ENCODE measurements at regions not wholly inside any gene's neighbourhood (a gene's known extent, or its start where the extent isn't known, plus 50 kb on each side); places are given as distances from the start of the nearest gene placed in this dataset.

- Histone ChIP-seq H3K4me3 (ENCODE audit: low read length in 2 of 2) (no peak overlapping the region), H3K36me3 (ENCODE audit: control insufficient read depth in 2 of 2, insufficient read depth in 2 of 2, low read length in 1 of 2) (no peaks in the 10 kb centered on the region), H3K9me3 (ENCODE audit: control insufficient read depth in 2 of 2, insufficient read depth in 1 of 2, low read length in 1 of 2) (no peaks in the 10 kb centered on the region), H3K4me1 (ENCODE audit: control insufficient read depth in 2 of 2, insufficient read depth in 2 of 2, low read length in 2 of 2) (no peaks in the 10 kb centered on the region), H3K27me3 (ENCODE audit: control insufficient read depth in 2 of 2, insufficient read depth in 1 of 2, low read length in 1 of 2) (no peaks in the 10 kb centered on the region), H3K27ac (ENCODE audit: low read depth in 1 of 2, low read length in 1 of 2) (no peak overlapping the region)
- WGBS = 90% methylated on average over 1 of the region's 2 CpGs
- DNase-seq (ENCODE audit: low read depth in 6 of 9, low spot score in 9 of 9) = no peak
These were observed 330.0 kb downstream of the DRD1 start for GRCh38 chr5:175113947-175114346.

DNA sequence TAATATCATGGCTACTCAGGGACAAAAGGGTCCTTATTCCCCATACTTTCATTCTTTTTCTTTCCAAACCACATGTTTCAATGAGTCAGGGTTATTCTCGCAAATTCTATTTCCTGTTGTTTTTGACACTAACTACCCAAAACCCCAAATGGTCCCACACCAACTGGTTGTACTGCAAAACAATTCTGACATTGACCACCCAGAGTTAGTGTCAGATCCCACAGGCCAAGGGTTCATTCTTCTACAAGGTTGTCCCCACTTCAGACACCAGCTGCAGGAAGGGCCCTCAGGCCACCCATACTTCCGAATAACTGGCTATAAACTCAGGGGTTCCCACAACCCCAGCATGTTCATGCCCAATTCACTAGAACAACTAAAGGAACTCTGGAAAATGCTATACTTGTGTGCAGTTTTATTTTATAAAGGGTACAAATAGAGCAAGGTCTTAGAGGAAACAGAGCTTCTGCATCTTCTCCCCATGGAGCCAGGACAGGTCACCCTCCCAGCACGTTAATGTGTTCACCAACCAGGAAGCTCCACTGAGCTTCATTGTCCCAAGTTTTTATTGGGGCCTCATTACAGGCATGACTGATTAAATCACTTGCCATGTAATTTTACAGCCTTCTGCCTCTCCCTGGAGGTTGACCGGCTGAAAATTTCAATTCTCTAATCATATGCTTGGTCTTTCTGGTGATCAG, 334.8 kb downstream of the DRD1 start:
- WGBS = 91% methylated on average over 4 of the region's 4 CpGs
- Histone ChIP-seq H3K27ac (ENCODE audit: low read depth in 1 of 2, low read length in 1 of 2) (no peak overlapping the region), H3K4me3 (ENCODE audit: low read length in 2 of 2) (no peak overlapping the region), H3K4me1 (ENCODE audit: control insufficient read depth in 2 of 2, insufficient read depth in 2 of 2, low read length in 2 of 2) (no peaks in the 10 kb centered on the region), H3K9me3 (ENCODE audit: control insufficient read depth in 2 of 2, insufficient read depth in 1 of 2, low read length in 1 of 2) (no peaks in the 10 kb centered on the region), H3K36me3 (ENCODE audit: control insufficient read depth in 2 of 2, insufficient read depth in 2 of 2, low read length in 1 of 2) (no peaks in the 10 kb centered on the region), H3K27me3 (ENCODE audit: control insufficient read depth in 2 of 2, insufficient read depth in 1 of 2, low read length in 1 of 2) (no peaks in the 10 kb centered on the region)
- DNase-seq (ENCODE audit: low read depth in 6 of 9, low spot score in 9 of 9) = no peak

- Histone ChIP-seq H3K9me3 (ENCODE audit: control insufficient read depth in 2 of 2, insufficient read depth in 1 of 2, low read length in 1 of 2) (peaks cover 0 to 1% of the 10 kb centered on the region in 2 donors), H3K4me3 (ENCODE audit: low read length in 2 of 2) (no peak overlapping the region), H3K4me1 (ENCODE audit: control insufficient read depth in 2 of 2, insufficient read depth in 2 of 2, low read length in 2 of 2) (no peaks in the 10 kb centered on the region), H3K27me3 (ENCODE audit: control insufficient read depth in 2 of 2, insufficient read depth in 1 of 2, low read length in 1 of 2) (no peaks in the 10 kb centered on the region), H3K36me3 (ENCODE audit: control insufficient read depth in 2 of 2, insufficient read depth in 2 of 2, low read length in 1 of 2) (no peaks in the 10 kb centered on the region), H3K27ac (ENCODE audit: low read depth in 1 of 2, low read length in 1 of 2) (no peak overlapping the region)
- WGBS = 84% methylated on average over 5 of the region's 5 CpGs
- no peak for DNase-seq (ENCODE audit: low read depth in 6 of 9, low spot score in 9 of 9)
These were observed 336.1 kb downstream of the DRD1 start for GRCh38 chr5:175107865-175108264.

DNA sequence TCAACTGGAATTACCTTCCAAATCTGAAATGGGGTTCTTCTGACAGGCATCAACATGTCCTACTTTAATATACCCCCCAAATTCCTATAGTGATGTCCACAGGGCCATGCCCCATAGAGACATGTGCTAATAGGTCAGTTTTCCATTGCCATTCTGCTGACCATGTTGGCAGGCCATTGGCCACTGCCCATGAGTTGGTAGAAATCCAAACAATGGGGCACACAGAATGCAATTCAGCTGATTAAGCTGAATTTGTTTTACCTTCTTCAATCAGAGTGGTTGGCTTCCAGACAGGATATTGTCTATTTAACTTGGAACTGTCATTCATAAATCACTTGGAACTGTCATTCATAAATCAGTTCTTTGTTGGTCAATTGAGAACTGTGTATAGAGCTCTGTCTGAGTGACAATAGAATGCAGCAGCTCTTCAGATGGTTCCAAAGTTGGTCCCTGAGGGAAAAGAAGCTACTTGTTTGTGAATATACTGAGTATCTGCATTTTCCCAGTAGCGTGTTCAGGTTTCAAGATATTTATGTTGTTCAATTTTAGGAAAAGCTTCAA, 336.9 kb downstream of the DRD1 start:
- 94% methylated on average over 1 of the region's 1 CpG for WGBS
- H3K4me3 ChIP-seq (ENCODE audit: low read length in 2 of 2) = no peak overlapping the region
- DNase-seq (ENCODE audit: low read depth in 6 of 9, low spot score in 9 of 9) = no peak
- H3K4me1 ChIP-seq (ENCODE audit: control insufficient read depth in 2 of 2, insufficient read depth in 2 of 2, low read length in 2 of 2) = no peaks in the 10 kb centered on the region
- H3K9me3 ChIP-seq (ENCODE audit: control insufficient read depth in 2 of 2, insufficient read depth in 1 of 2, low read length in 1 of 2) = peaks cover 0 to 1% of the 10 kb centered on the region in 2 donors
- no peaks in the 10 kb centered on the region for H3K27me3 ChIP-seq (ENCODE audit: control insufficient read depth in 2 of 2, insufficient read depth in 1 of 2, low read length in 1 of 2)
- no peak overlapping the region for H3K27ac ChIP-seq (ENCODE audit: low read depth in 1 of 2, low read length in 1 of 2)
- H3K36me3 ChIP-seq (ENCODE audit: control insufficient read depth in 2 of 2, insufficient read depth in 2 of 2, low read length in 1 of 2) = no peaks in the 10 kb centered on the region

DNA sequence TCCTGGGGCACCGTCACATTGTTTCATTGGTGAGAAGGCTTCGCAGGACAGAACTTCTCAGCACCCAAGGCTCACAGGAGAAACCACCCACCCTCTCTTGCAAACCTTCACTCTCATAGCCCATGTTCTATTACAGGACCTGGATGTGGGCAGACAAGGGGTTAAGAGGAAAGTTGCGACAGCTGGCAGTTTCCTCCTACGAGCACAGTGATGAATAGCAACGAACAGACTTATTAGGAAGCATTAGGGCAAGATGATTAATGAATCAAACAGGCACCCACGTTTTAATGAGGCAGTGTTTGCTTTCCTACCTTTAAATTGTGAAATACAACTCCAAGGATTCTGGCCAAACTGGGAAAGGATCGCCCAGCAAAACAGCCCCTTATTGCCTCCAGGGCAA, 339.3 kb downstream of the DRD1 start:
- 29% methylated on average over 7 of the region's 7 CpGs for WGBS
- Histone ChIP-seq H3K4me1 (ENCODE audit: control insufficient read depth in 2 of 2, insufficient read depth in 2 of 2, low read length in 2 of 2) (no peaks in the 10 kb centered on the region), H3K4me3 (ENCODE audit: low read length in 2 of 2) (no peak overlapping the region), H3K9me3 (ENCODE audit: control insufficient read depth in 2 of 2, insufficient read depth in 1 of 2, low read length in 1 of 2) (peaks cover 0 to 1% of the 10 kb centered on the region in 2 donors), H3K27ac (ENCODE audit: low read depth in 1 of 2, low read length in 1 of 2) (no peak overlapping the region), H3K36me3 (ENCODE audit: control insufficient read depth in 2 of 2, insufficient read depth in 2 of 2, low read length in 1 of 2) (no peaks in the 10 kb centered on the region), H3K27me3 (ENCODE audit: control insufficient read depth in 2 of 2, insufficient read depth in 1 of 2, low read length in 1 of 2) (no peaks in the 10 kb centered on the region)
- no peak for DNase-seq (ENCODE audit: low read depth in 6 of 9, low spot score in 9 of 9)

GRCh38 chr5:175103746-175104145, 340.2 kb downstream of the DRD1 start:
- H3K36me3 ChIP-seq (ENCODE audit: control insufficient read depth in 2 of 2, insufficient read depth in 2 of 2, low read length in 1 of 2) = no peaks in the 10 kb centered on the region
- DNase-seq (ENCODE audit: low read depth in 6 of 9, low spot score in 9 of 9) = no peak
- H3K27me3 ChIP-seq (ENCODE audit: control insufficient read depth in 2 of 2, insufficient read depth in 1 of 2, low read length in 1 of 2) = no peaks in the 10 kb centered on the region
- H3K4me3 ChIP-seq (ENCODE audit: low read length in 2 of 2) = no peak overlapping the region
- H3K27ac ChIP-seq (ENCODE audit: low read depth in 1 of 2, low read length in 1 of 2) = no peak overlapping the region
- no peaks in the 10 kb centered on the region for H3K4me1 ChIP-seq (ENCODE audit: control insufficient read depth in 2 of 2, insufficient read depth in 2 of 2, low read length in 2 of 2)
- peaks cover 0 to 1% of the 10 kb centered on the region in 2 donors for H3K9me3 ChIP-seq (ENCODE audit: control insufficient read depth in 2 of 2, insufficient read depth in 1 of 2, low read length in 1 of 2)
- WGBS = 86% methylated on average over 4 of the region's 4 CpGs

DNA sequence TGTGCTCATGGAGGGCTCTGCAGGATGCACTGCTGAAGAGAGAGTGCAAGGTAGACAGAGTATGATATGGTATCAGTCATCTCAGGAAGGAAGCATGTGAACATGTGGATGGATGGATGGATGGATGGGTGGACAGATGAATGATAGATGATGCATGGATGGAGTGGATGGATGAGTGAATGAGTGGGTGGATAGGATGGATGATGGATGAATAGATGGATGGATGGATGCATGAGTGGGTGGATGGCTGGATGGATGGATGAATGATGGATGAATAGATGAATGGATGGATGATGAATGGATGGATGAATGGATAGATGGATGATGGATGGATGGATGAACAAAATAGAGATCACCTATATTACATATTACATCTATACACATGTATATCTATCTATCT, 341.3 kb downstream of the DRD1 start:
- H3K4me3 ChIP-seq (ENCODE audit: low read length in 2 of 2) = no peak overlapping the region
- no peak for DNase-seq (ENCODE audit: low read depth in 6 of 9, low spot score in 9 of 9)
- peaks cover 0 to 1% of the 10 kb centered on the region in 2 donors for H3K9me3 ChIP-seq (ENCODE audit: control insufficient read depth in 2 of 2, insufficient read depth in 1 of 2, low read length in 1 of 2)
- H3K4me1 ChIP-seq (ENCODE audit: control insufficient read depth in 2 of 2, insufficient read depth in 2 of 2, low read length in 2 of 2) = no peaks in the 10 kb centered on the region
- no peaks in the 10 kb centered on the region for H3K36me3 ChIP-seq (ENCODE audit: control insufficient read depth in 2 of 2, insufficient read depth in 2 of 2, low read length in 1 of 2)
- no peak overlapping the region for H3K27ac ChIP-seq (ENCODE audit: low read depth in 1 of 2, low read length in 1 of 2)
- no peaks in the 10 kb centered on the region for H3K27me3 ChIP-seq (ENCODE audit: control insufficient read depth in 2 of 2, insufficient read depth in 1 of 2, low read length in 1 of 2)

- no peaks in the 10 kb centered on the region for H3K4me1 ChIP-seq (ENCODE audit: control insufficient read depth in 2 of 2, insufficient read depth in 2 of 2, low read length in 2 of 2)
- DNase-seq (ENCODE audit: low read depth in 6 of 9, low spot score in 9 of 9) = no peak
- H3K36me3 ChIP-seq (ENCODE audit: control insufficient read depth in 2 of 2, insufficient read depth in 2 of 2, low read length in 1 of 2) = no peaks in the 10 kb centered on the region
- peaks cover 0 to under 1% of the 10 kb centered on the region in 2 donors for H3K9me3 ChIP-seq (ENCODE audit: control insufficient read depth in 2 of 2, insufficient read depth in 1 of 2, low read length in 1 of 2)
- no peaks in the 10 kb centered on the region for H3K27me3 ChIP-seq (ENCODE audit: control insufficient read depth in 2 of 2, insufficient read depth in 1 of 2, low read length in 1 of 2)
- H3K4me3 ChIP-seq (ENCODE audit: low read length in 2 of 2) = no peak overlapping the region
- no peak overlapping the region for H3K27ac ChIP-seq (ENCODE audit: low read depth in 1 of 2, low read length in 1 of 2)
- WGBS = 92% methylated on average over 7 of the region's 7 CpGs
These were observed 345.7 kb downstream of the DRD1 start for GRCh38 chr5:175098301-175098700.

GRCh38 chr5:175096469-175097165, 347.4 kb downstream of the DRD1 start:
- Histone ChIP-seq H3K4me1 (ENCODE audit: control insufficient read depth in 2 of 2, insufficient read depth in 2 of 2, low read length in 2 of 2) (no peaks in the 10 kb centered on the region), H3K36me3 (ENCODE audit: control insufficient read depth in 2 of 2, insufficient read depth in 2 of 2, low read length in 1 of 2) (no peaks in the 10 kb centered on the region), H3K4me3 (ENCODE audit: low read length in 2 of 2) (no peak overlapping the region), H3K27me3 (ENCODE audit: control insufficient read depth in 2 of 2, insufficient read depth in 1 of 2, low read length in 1 of 2) (no peaks in the 10 kb centered on the region), H3K27ac (ENCODE audit: low read depth in 1 of 2, low read length in 1 of 2) (no peak overlapping the region), H3K9me3 (ENCODE audit: control insufficient read depth in 2 of 2, insufficient read depth in 1 of 2, low read length in 1 of 2) (no peaks in the 10 kb centered on the region)
- no peak for DNase-seq (ENCODE audit: low read depth in 6 of 9, low spot score in 9 of 9)
- 92% methylated on average over 12 of the region's 12 CpGs for WGBS
